Suprapubic skin (tissue), 4 donors: ENCODE measurements at regions not wholly inside any gene's neighbourhood (a gene's known extent, or its start where the extent isn't known, plus 50 kb on each side); places are given as distances from the start of the nearest gene placed in this dataset.

Experiments
- DNase-seq, 2 donors: peaks; one replicate each; pipeline ENCODE4 v3.0.0-alpha.2; 2019; ENCODE audit warnings: low spot score in 2 of 2
- H3K27ac ChIP-seq: fragments of 200-600 bp; sonication (generic); one replicate; pipeline ENCODE4 v1.5.1; 2019
- H3K27me3 ChIP-seq: fragments of 200-600 bp; sonication (generic); one replicate; pipeline ENCODE4 v1.5.1; 2019
- H3K36me3 ChIP-seq: fragments of 200-600 bp; sonication (generic); one replicate; pipeline ENCODE4 v1.5.1; 2019
- H3K4me1 ChIP-seq: fragments of 200-600 bp; sonication (generic); one replicate; pipeline ENCODE4 v1.5.1; 2019
- H3K4me3 ChIP-seq: fragments of 200-600 bp; sonication (generic); one replicate; pipeline ENCODE4 v1.5.1; 2019; ENCODE audit warnings: mild to moderate bottlenecking
- H3K9me3 ChIP-seq: fragments of 200-600 bp; sonication (generic); one replicate; pipeline ENCODE4 v1.5.1; 2019
- CTCF ChIP-seq, 2 donors: fragments of 200-600 bp in 1 of 2; fragments of 450-650 bp in 1 of 2; sonication (generic) in 1 of 2; IDR thresholded peaks; one replicate each; pipeline ENCODE4 v1.5.1; 2016 to 2019; ENCODE audit warnings: antibody characterized with exemption in 2 of 2, mild to moderate bottlenecking in 1 of 2, moderate library complexity in 1 of 2
- EP300 ChIP-seq: sonication (generic); formaldehyde crosslinking; IDR thresholded peaks from one replicate; pipeline ENCODE4 v1.6.1; 2017; ENCODE audit warnings: antibody characterized with exemption
- POLR2A ChIP-seq, 2 donors: fragments of 450-650 bp; IDR thresholded peaks; one replicate each; pipeline ENCODE4 v1.6.1; 2017; ENCODE audit warnings: antibody characterized with exemption in 2 of 2, mild to moderate bottlenecking in 2 of 2, moderate library complexity in 2 of 2
- POLR2AphosphoS5 ChIP-seq, 3 donors: sonication (generic); formaldehyde crosslinking; IDR thresholded peaks; one replicate each; pipeline ENCODE4 v1.6.1; 2017; ENCODE audit warnings: antibody characterized with exemption in 3 of 3
- WGBS: methylation state at CpG from one replicate; pipeline ENCODE4 v1.1.5; 2018; 5-methylcytosine and 5-hydroxymethylcytosine counted together

DNA sequence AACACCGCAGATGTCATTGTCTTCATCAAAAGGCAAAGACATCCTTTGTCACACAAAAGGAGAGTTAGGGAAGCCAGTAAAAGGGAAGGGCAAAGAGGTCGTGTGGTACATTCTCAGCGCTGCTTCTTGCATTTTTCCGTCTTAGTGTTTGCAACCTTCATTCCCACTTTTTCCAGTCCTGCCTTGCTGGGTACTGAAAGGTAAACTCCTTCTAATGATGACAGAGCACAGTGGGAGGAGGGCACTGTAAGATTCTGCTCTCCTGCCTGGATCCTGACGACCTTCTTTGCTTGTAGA, 424.3 kb upstream of the MEX3C start:
- DNase-seq = no peak
- Histone ChIP-seq H3K4me1 (no peaks in the 10 kb centered on the region), H3K27ac (no peak overlapping the region), H3K36me3 (no peaks in the 10 kb centered on the region), H3K4me3 (no peak overlapping the region), H3K9me3 (no peaks in the 10 kb centered on the region), H3K27me3 (peaks cover 14% of the 10 kb centered on the region)
- no peak for TF ChIP-seq POLR2AphosphoS5 (IDR thresholded peaks at IDR 0.05)
- no peak for TF ChIP-seq EP300
- 61% methylated on average over 5 of the region's 5 CpGs for WGBS

DNA sequence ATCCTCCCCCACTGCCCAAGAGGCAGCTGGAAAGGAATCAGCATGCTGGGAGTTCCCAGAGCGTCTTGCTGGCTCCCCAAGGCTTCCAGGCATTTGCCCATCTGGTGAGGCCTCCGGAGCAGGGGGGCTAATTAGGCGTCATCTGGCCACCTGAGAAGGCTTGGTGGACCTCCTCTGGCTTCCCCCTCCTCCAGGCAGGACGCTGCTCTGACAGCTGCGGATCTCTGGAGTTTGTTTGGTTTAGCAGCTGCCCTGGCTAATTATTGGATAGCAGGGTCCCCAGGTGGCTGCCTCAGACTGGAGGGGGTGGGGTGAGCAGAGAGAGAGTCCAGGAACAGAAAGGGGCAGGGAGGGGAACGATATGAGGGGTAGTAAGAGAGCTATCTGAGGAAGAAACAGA, 425.2 kb upstream of the MEX3C start:
- no peak for TF ChIP-seq CTCF (IDR thresholded peaks at IDR 0.05)
- no peak for TF ChIP-seq EP300
- no peak overlapping the region for H3K4me3 ChIP-seq
- H3K4me1 ChIP-seq = no peaks in the 10 kb centered on the region
- 35% methylated on average over 5 of the region's 6 CpGs for WGBS
- no peaks in the 10 kb centered on the region for H3K9me3 ChIP-seq
- DNase-seq = no peak
- peaks cover 14% of the 10 kb centered on the region for H3K27me3 ChIP-seq
- no peak overlapping the region for H3K27ac ChIP-seq
- no peaks in the 10 kb centered on the region for H3K36me3 ChIP-seq

GRCh38 chr18:51623653-51624052, 426.2 kb upstream of the MEX3C start:
- H3K27ac ChIP-seq = no peak overlapping the region
- no peak for DNase-seq
- no peaks in the 10 kb centered on the region for H3K36me3 ChIP-seq
- peaks cover 14% of the 10 kb centered on the region for H3K27me3 ChIP-seq
- TF ChIP-seq EP300 (no peak), POLR2AphosphoS5 (IDR thresholded peaks at IDR 0.05) (no peak), CTCF (IDR thresholded peaks at IDR 0.05) (no peak), POLR2A (IDR thresholded peaks at IDR 0.05) (no peak)
- no peaks in the 10 kb centered on the region for H3K4me1 ChIP-seq
- no peak overlapping the region for H3K4me3 ChIP-seq
- no peaks in the 10 kb centered on the region for H3K9me3 ChIP-seq
- WGBS = 91% methylated on average over 1 of the region's 1 CpG

- no peak for DNase-seq
- Histone ChIP-seq H3K9me3 (no peaks in the 10 kb centered on the region), H3K27me3 (peaks cover 4% of the 10 kb centered on the region), H3K36me3 (no peaks in the 10 kb centered on the region), H3K4me3 (no peak overlapping the region), H3K27ac (no peak overlapping the region), H3K4me1 (no peaks in the 10 kb centered on the region)
- no peak for TF ChIP-seq POLR2A (IDR thresholded peaks at IDR 0.05)
- TF ChIP-seq CTCF (IDR thresholded peaks at IDR 0.05) = no peak
Measured at GRCh38 chr18:51630706-51631105, 433.2 kb upstream of the MEX3C start.

DNA sequence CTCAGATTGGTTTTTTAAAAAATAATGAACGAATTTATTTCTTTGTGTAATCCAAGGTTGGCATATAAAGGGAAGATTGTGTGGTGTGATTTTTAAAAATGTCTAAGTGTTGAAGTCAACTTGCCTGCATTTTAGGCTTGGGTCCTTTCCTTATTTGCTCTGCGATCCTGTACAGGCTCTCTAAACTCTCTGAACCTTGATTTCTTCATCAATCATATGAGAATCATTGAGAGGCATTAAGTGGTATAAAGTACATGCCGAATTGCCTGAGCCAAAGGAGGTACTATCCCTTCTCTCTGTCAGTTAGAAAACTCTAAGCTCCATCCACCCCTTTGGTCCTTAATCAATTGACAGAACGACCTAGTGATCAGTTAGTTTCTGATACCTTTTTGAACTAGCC, 440.4 kb upstream of the MEX3C start:
- no peak for TF ChIP-seq CTCF (IDR thresholded peaks at IDR 0.05)
- no peak for TF ChIP-seq POLR2AphosphoS5 (IDR thresholded peaks at IDR 0.05)
- no peak for TF ChIP-seq EP300
- no peak for TF ChIP-seq POLR2A (IDR thresholded peaks at IDR 0.05)

GRCh38 chr18:51639541-51639940, 442.1 kb upstream of the MEX3C start:
- no peaks in the 10 kb centered on the region for H3K4me1 ChIP-seq
- no peaks in the 10 kb centered on the region for H3K9me3 ChIP-seq
- TF ChIP-seq POLR2A (IDR thresholded peaks at IDR 0.05) (no peak), CTCF (IDR thresholded peaks at IDR 0.05) (no peak), POLR2AphosphoS5 (IDR thresholded peaks at IDR 0.05) (no peak)
- no peaks in the 10 kb centered on the region for H3K27me3 ChIP-seq
- DNase-seq = no peak
- H3K36me3 ChIP-seq = no peaks in the 10 kb centered on the region
- no peak overlapping the region for H3K27ac ChIP-seq
- no peak overlapping the region for H3K4me3 ChIP-seq

More for the DNA sequence above, 440.4 kb upstream of the MEX3C start:
- no peaks in the 10 kb centered on the region for H3K27me3 ChIP-seq
- no peak for DNase-seq
- no peak overlapping the region for H3K27ac ChIP-seq
- no peaks in the 10 kb centered on the region for H3K36me3 ChIP-seq
- H3K4me3 ChIP-seq = no peak overlapping the region
- H3K9me3 ChIP-seq = no peaks in the 10 kb centered on the region
- no peaks in the 10 kb centered on the region for H3K4me1 ChIP-seq
- 79% methylated on average over 4 of the region's 4 CpGs for WGBS
